ENCODE measurements at regions not wholly inside any gene's neighbourhood (a gene's known extent, or its start where the extent isn't known, plus 50 kb on each side); places are given as distances from the start of the nearest gene placed in this dataset.

- Histone ChIP-seq H3K27ac (ENCODE audit: low read depth in 1 of 2, low read length in 2 of 2) (peak overlapping the region; percentile 82), H3K4me1 (ENCODE audit: control insufficient read depth in 4 of 4, insufficient read depth in 4 of 4, low read length in 3 of 4) (peaks cover 5 to 30% (median 16%) of the 10 kb centered on the region in 4 donors), H3K9ac (ENCODE audit: low read depth in 1 of 2, low read length in 2 of 2) (peak overlapping the region in 1 of 2 donors; percentile 96), H3K27me3 (ENCODE audit: control insufficient read depth in 4 of 4, insufficient read depth in 4 of 4, low read length in 3 of 4) (no peaks in the 10 kb centered on the region), H3K9me3 (ENCODE audit: control insufficient read depth in 4 of 4, low read length in 3 of 4) (no peaks in the 10 kb centered on the region), H3K4me3 (ENCODE audit: low read depth in 1 of 3, low read length in 3 of 3) (peak overlapping the region in 1 of 3 donors; percentile 7), H3K36me3 (ENCODE audit: control insufficient read depth in 4 of 4, insufficient read depth in 3 of 4, low read depth in 1 of 4, low read length in 3 of 4) (no peaks in the 10 kb centered on the region)
- WGBS, result 11% methylated on average over 7 of the region's 7 CpGs
- TF ChIP-seq FOXA2 (IDR thresholded peaks at IDR 0.05) (no peak), REST (IDR thresholded peaks at IDR 0.05) (peak; percentile 75)
- no peak for DNase-seq (ENCODE audit: low spot score)
These were observed 108.2 kb upstream of the ATF7IP start for GRCh38 chr12:14257303-14257733.

- H3K4me1 ChIP-seq (ENCODE audit: control insufficient read depth in 4 of 4, insufficient read depth in 4 of 4, low read length in 3 of 4), result peaks cover 5 to 30% (median 16%) of the 10 kb centered on the region in 4 donors
- peak; percentile 79 for DNase-seq (ENCODE audit: low spot score)
- H3K4me3 ChIP-seq (ENCODE audit: low read depth in 1 of 3, low read length in 3 of 3), result peak overlapping the region in 2 of 3 donors; percentile 13 to 25
- peak overlapping the region; percentile 82 for H3K27ac ChIP-seq (ENCODE audit: low read depth in 1 of 2, low read length in 2 of 2)
- no peaks in the 10 kb centered on the region for H3K36me3 ChIP-seq (ENCODE audit: control insufficient read depth in 4 of 4, insufficient read depth in 3 of 4, low read depth in 1 of 4, low read length in 3 of 4)
- H3K9me3 ChIP-seq (ENCODE audit: control insufficient read depth in 4 of 4, low read length in 3 of 4), result no peaks in the 10 kb centered on the region
- peak overlapping the region; percentile 13 to 64 for H3K9ac ChIP-seq (ENCODE audit: low read depth in 1 of 2, low read length in 2 of 2)
- WGBS, result 23% methylated on average over 13 of the region's 13 CpGs
- H3K27me3 ChIP-seq (ENCODE audit: control insufficient read depth in 4 of 4, insufficient read depth in 4 of 4, low read length in 3 of 4), result no peaks in the 10 kb centered on the region
- peak; percentile 74 to 81 for TF ChIP-seq RXRA (IDR thresholded peaks at IDR 0.05)
- peak; percentile 67 to 77 for TF ChIP-seq RAD21 (IDR thresholded peaks at IDR 0.05)
- TF ChIP-seq FOXA2 (IDR thresholded peaks at IDR 0.05), result peak; percentile 32
- TF ChIP-seq YY1 (IDR thresholded peaks at IDR 0.05), result peak; percentile 95
- peak; percentile 47 to 68 for TF ChIP-seq JUND (IDR thresholded peaks at IDR 0.05)
- TF ChIP-seq MAX (IDR thresholded peaks at IDR 0.05), result peak; percentile 95
- peak; percentile 75 for TF ChIP-seq NR2F2 (IDR thresholded peaks at IDR 0.05)
- peak; percentile 79 to 84 for TF ChIP-seq EGR1 (IDR thresholded peaks at IDR 0.05; ENCODE audit: low read depth in 2 of 2)
- peak; percentile 93 for TF ChIP-seq ZBTB33 (IDR thresholded peaks at IDR 0.05)
- no peak for TF ChIP-seq HNF4G (IDR thresholded peaks at IDR 0.05)
- TF ChIP-seq HNF4A (conservative IDR thresholded peaks at IDR 0.05), result peak; percentile 66 to 83
- no peak for TF ChIP-seq FOXA1 (IDR thresholded peaks at IDR 0.05)
- TF ChIP-seq CTCF (IDR thresholded peaks at IDR 0.05; ENCODE audit: low read depth, low read length, missing input control), result peak; percentile 1
- no peak for TF ChIP-seq REST (IDR thresholded peaks at IDR 0.05)
- no peak for TF ChIP-seq GABPA (IDR thresholded peaks at IDR 0.05 in 1 of 2, conservative IDR thresholded peaks at IDR 0.05 in 1 of 2)
- TF ChIP-seq SP1 (IDR thresholded peaks at IDR 0.05), result peak; percentile 97
- TF ChIP-seq TAF1 (conservative IDR thresholded peaks at IDR 0.05), result peak; percentile 41
- peak; percentile 79 for TF ChIP-seq ATF3 (IDR thresholded peaks at IDR 0.05)
These were observed 107.5 kb upstream of the ATF7IP start for GRCh38 chr12:14257734-14258574.

All from liver (tissue), 8 donors.